H9 (cell line): ENCODE measurements at regions not wholly inside any gene's neighbourhood (a gene's known extent, or its start where the extent isn't known, plus 50 kb on each side); places are given as distances from the start of the nearest gene placed in this dataset.

Source experiments
- DNase-seq: peaks from one replicate; pipeline ENCODE4 v3.0.0-alpha.2; 2017
- H2AFZ ChIP-seq: one replicate; pipeline ENCODE4 v1.6.1; 2013; ENCODE audit warnings: mild to moderate bottlenecking, low read length, control low read depth, moderate library complexity
- H2AK5ac ChIP-seq: 2 replicates; pipeline ENCODE4 v1.6.1; 2013; ENCODE audit warnings: low read length, control low read depth, mixed read lengths; ENCODE audit not compliant: insufficient read length
- H2BK120ac ChIP-seq: one replicate; pipeline ENCODE4 v1.6.1; 2013; ENCODE audit warnings: low read depth, mild to moderate bottlenecking, low read length, control low read depth, inconsistent platforms; ENCODE audit not compliant: poor library complexity, severe bottlenecking
- H2BK12ac ChIP-seq: 2 replicates; pipeline ENCODE4 v1.6.1; 2013; ENCODE audit warnings: low read length, control low read depth, mixed read lengths, low read depth; ENCODE audit not compliant: insufficient read length
- H2BK15ac ChIP-seq: 2 replicates; pipeline ENCODE4 v1.6.1; 2013; ENCODE audit warnings: low read depth, low read length, control low read depth
- H2BK20ac ChIP-seq: one replicate; pipeline ENCODE4 v1.6.1; 2013; ENCODE audit warnings: low read depth, mild to moderate bottlenecking, low read length, control low read depth, inconsistent platforms; ENCODE audit not compliant: poor library complexity, severe bottlenecking
- H2BK5ac ChIP-seq: 2 replicates; pipeline ENCODE4 v1.6.1; 2013; ENCODE audit warnings: low read length, control low read depth, mixed read lengths; ENCODE audit not compliant: insufficient read length
- H3K14ac ChIP-seq: 2 replicates; pipeline ENCODE4 v1.6.1; 2013; ENCODE audit warnings: low read length, control low read depth; ENCODE audit not compliant: insufficient read depth
- H3K18ac ChIP-seq: 2 replicates; pipeline ENCODE4 v1.6.1; 2013; ENCODE audit warnings: low read depth, mild to moderate bottlenecking, mixed read lengths, low read length, control low read depth; ENCODE audit not compliant: insufficient read length
- H3K23ac ChIP-seq: 2 replicates; pipeline ENCODE4 v1.6.1; 2013; ENCODE audit warnings: low read length, control low read depth, mixed read lengths, low read depth; ENCODE audit not compliant: insufficient read length
- H3K23me2 ChIP-seq: 2 replicates; pipeline ENCODE4 v1.6.1; 2013; ENCODE audit warnings: low read depth, mild to moderate bottlenecking, mixed read lengths, low read length, control low read depth; ENCODE audit not compliant: insufficient read length, poor library complexity, severe bottlenecking
- H3K27ac ChIP-seq: 2 replicates; pipeline ENCODE4 v1.5.1; 2013; ENCODE audit warnings: low read length, control low read depth, mixed read lengths, low read depth; ENCODE audit not compliant: insufficient read length
- H3K27me3 ChIP-seq: 2 replicates; pipeline ENCODE4 v1.6.1; 2013; ENCODE audit warnings: low read length, control low read depth, inconsistent platforms; ENCODE audit not compliant: insufficient read depth
- H3K4ac ChIP-seq: 2 replicates; pipeline ENCODE4 v1.6.1; 2013; ENCODE audit warnings: low read depth, mild to moderate bottlenecking, control low read depth, inconsistent platforms, low read length, moderate library complexity
- H3K4me1 ChIP-seq: 2 replicates; pipeline ENCODE4 v1.6.1; 2013; ENCODE audit warnings: low read length, control low read depth, inconsistent platforms; ENCODE audit not compliant: insufficient read depth
- H3K4me2 ChIP-seq: 2 replicates; pipeline ENCODE4 v1.6.1; 2013; ENCODE audit warnings: low read length, control low read depth, mixed read lengths; ENCODE audit not compliant: insufficient read length, insufficient read depth
- H3K56ac ChIP-seq: 2 replicates; pipeline ENCODE4 v1.6.1; 2013; ENCODE audit warnings: low read depth, mild to moderate bottlenecking, mixed read lengths, low read length, control low read depth; ENCODE audit not compliant: insufficient read length
- H3K79me1 ChIP-seq: 2 replicates; pipeline ENCODE4 v1.6.1; 2013; ENCODE audit warnings: low read depth, mild to moderate bottlenecking, moderate library complexity, low read length, control low read depth, inconsistent platforms; ENCODE audit not compliant: insufficient read depth, poor library complexity, severe bottlenecking
- H3K79me2 ChIP-seq: 2 replicates; pipeline ENCODE4 v1.6.1; 2013; ENCODE audit warnings: low read length, control low read depth, inconsistent platforms; ENCODE audit not compliant: insufficient read depth
- H3K9ac ChIP-seq: 2 replicates; pipeline ENCODE4 v1.6.1; 2013; ENCODE audit warnings: low read length, control low read depth, mixed read lengths; ENCODE audit not compliant: insufficient read length; ENCODE audit errors: extremely low read depth
- H3K9me3 ChIP-seq: one replicate; pipeline ENCODE4 v1.6.1; 2013; ENCODE audit warnings: low read depth, low read length, inconsistent platforms; ENCODE audit not compliant: control insufficient read depth
- H3T11ph ChIP-seq: one replicate; pipeline ENCODE4 v1.6.1; 2013; ENCODE audit warnings: mild to moderate bottlenecking, low read length, control low read depth, inconsistent platforms
- H4K20me1 ChIP-seq: one replicate; pipeline ENCODE4 v1.6.1; 2013; ENCODE audit not compliant: control insufficient read depth, insufficient read length, insufficient read depth
- H4K5ac ChIP-seq: 2 replicates; pipeline ENCODE4 v1.6.1; 2013; ENCODE audit warnings: low read depth, mild to moderate bottlenecking, mixed read lengths, low read length, control low read depth; ENCODE audit not compliant: insufficient read length
- H4K8ac ChIP-seq: replicated peaks from 2 replicates; pipeline ENCODE4 v1.6.1; 2013; ENCODE audit warnings: low read length, control low read depth, mixed read lengths, low read depth; ENCODE audit not compliant: insufficient read length
- H4K91ac ChIP-seq: 2 replicates; pipeline ENCODE4 v1.6.1; 2013; ENCODE audit warnings: low read depth, mild to moderate bottlenecking, moderate library complexity, mixed read lengths, low read length, control low read depth; ENCODE audit not compliant: insufficient read length
- H3K27ac Mint-ChIP-seq, 3 experiments: 2 replicates in 2 of 3; 3 replicates in 1 of 3; pipeline ENCODE4 v1.8.0; 2020 to 2021; ENCODE audit warnings: mixed read lengths in 3 of 3, mild to moderate bottlenecking in 1 of 3, moderate library complexity in 1 of 3
- H3K27me3 Mint-ChIP-seq: 2 replicates; pipeline ENCODE4 v1.8.0; 2021; ENCODE audit warnings: low read depth, mild to moderate bottlenecking, moderate library complexity, mixed read lengths
- H3K36me3 Mint-ChIP-seq, 3 experiments: 2 replicates in 2 of 3; 3 replicates in 1 of 3; pipeline ENCODE4 v1.8.0; 2020 to 2021; ENCODE audit warnings: low read depth in 3 of 3, mixed read lengths in 3 of 3; ENCODE audit not compliant: insufficient read depth in 1 of 3
- H3K4me1 Mint-ChIP-seq, 2 experiments: 2 replicates each; pipeline ENCODE4 v1.8.0; 2020; ENCODE audit warnings: mixed read lengths in 2 of 2
- H3K4me3 Mint-ChIP-seq, 2 experiments: 2 replicates in 1 of 2; 3 replicates in 1 of 2; pipeline ENCODE4 v1.8.0; 2020 to 2021; ENCODE audit warnings: mild to moderate bottlenecking in 2 of 2, mixed read lengths in 2 of 2, moderate library complexity in 1 of 2
- H3K9me3 Mint-ChIP-seq, 2 experiments: 2 replicates in 1 of 2; 3 replicates in 1 of 2; pipeline ENCODE4 v1.8.0; 2020; ENCODE audit warnings: mild to moderate bottlenecking in 2 of 2, mixed read lengths in 2 of 2, moderate library complexity in 1 of 2
- TF ChIP-seq, protein P1 (sequence below): fragments of 200-600 bp; sonication (generic); conservative IDR thresholded peaks from 3 replicates; pipeline ENCODE4 v1.8.0; 2021; ENCODE audit warnings: antibody characterized with exemption, mild to moderate bottlenecking

GRCh38 chr7:3105856-3106255 lies 62.2 kb upstream of the CARD11 start:
- no peak overlapping the region for H3K56ac ChIP-seq
- peaks cover 0 to 3% (median 0%) of the 10 kb centered on the region in 3 experiments; a peak in 1 of 7 replicates for H3K36me3 Mint-ChIP-seq
- no peak overlapping the region for H2BK12ac ChIP-seq
- peaks cover 7 to 13% of the 10 kb centered on the region in 2 experiments; a peak in 3 of 4 replicates for H3K4me1 Mint-ChIP-seq
- TF ChIP-seq, protein P1, sequence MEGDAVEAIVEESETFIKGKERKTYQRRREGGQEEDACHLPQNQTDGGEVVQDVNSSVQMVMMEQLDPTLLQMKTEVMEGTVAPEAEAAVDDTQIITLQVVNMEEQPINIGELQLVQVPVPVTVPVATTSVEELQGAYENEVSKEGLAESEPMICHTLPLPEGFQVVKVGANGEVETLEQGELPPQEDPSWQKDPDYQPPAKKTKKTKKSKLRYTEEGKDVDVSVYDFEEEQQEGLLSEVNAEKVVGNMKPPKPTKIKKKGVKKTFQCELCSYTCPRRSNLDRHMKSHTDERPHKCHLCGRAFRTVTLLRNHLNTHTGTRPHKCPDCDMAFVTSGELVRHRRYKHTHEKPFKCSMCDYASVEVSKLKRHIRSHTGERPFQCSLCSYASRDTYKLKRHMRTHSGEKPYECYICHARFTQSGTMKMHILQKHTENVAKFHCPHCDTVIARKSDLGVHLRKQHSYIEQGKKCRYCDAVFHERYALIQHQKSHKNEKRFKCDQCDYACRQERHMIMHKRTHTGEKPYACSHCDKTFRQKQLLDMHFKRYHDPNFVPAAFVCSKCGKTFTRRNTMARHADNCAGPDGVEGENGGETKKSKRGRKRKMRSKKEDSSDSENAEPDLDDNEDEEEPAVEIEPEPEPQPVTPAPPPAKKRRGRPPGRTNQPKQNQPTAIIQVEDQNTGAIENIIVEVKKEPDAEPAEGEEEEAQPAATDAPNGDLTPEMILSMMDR, result no peak
- H3K9me3 Mint-ChIP-seq, result peaks cover 3 to 5% of the 10 kb centered on the region in 2 experiments; a peak in 4 of 5 replicates
- H4K91ac ChIP-seq, result no peak overlapping the region
- H2BK20ac ChIP-seq, result no peak overlapping the region
- no peak overlapping the region for H4K8ac ChIP-seq
- no peaks in the 10 kb centered on the region for H3K79me2 ChIP-seq
- no peak overlapping the region for H2AK5ac ChIP-seq
- H3K4me2 ChIP-seq, result no peak overlapping the region
- no peak overlapping the region for H3T11ph ChIP-seq
- H2BK15ac ChIP-seq, result no peak overlapping the region
- H3K4me1 ChIP-seq, result no peaks in the 10 kb centered on the region
- H3K4ac ChIP-seq, result no peak overlapping the region
- no peak overlapping the region for H3K9ac ChIP-seq
- H2BK5ac ChIP-seq, result no peak overlapping the region
- no peaks in the 10 kb centered on the region for H3K9me3 ChIP-seq
- no peak overlapping the region for H2BK120ac ChIP-seq
- no peak overlapping the region for H2AFZ ChIP-seq
- no peak overlapping the region for H3K18ac ChIP-seq
- peaks cover 5% of the 10 kb centered on the region; the same call in 1 of the 2 replicates for H3K27me3 Mint-ChIP-seq
- no peak overlapping the region for H3K27ac ChIP-seq
- H3K79me1 ChIP-seq, result no peaks in the 10 kb centered on the region
- no peak overlapping the region for H3K4me3 Mint-ChIP-seq
- no peak overlapping the region for H3K14ac ChIP-seq
- no peak for DNase-seq
- no peaks in the 10 kb centered on the region for H4K20me1 ChIP-seq
- H4K5ac ChIP-seq, result no peak overlapping the region
- H3K23ac ChIP-seq, result no peak overlapping the region
- H3K27ac Mint-ChIP-seq, result no peak overlapping the region; a peak in 1 of 7 replicates
- H3K27me3 ChIP-seq, result no peaks in the 10 kb centered on the region
- H3K23me2 ChIP-seq, result no peaks in the 10 kb centered on the region
